GM23338 (cell line): ENCODE measurements at regions not wholly inside any gene's neighbourhood (a gene's known extent, or its start where the extent isn't known, plus 50 kb on each side); places are given as distances from the start of the nearest gene placed in this dataset.

Experiments
- ATAC-seq: fragments of 200-7000 bp; cut with Tn5 transposase; 3 replicates; pipeline ENCODE4 v1.9.1; 2020
- DNase-seq: peaks from one replicate; pipeline ENCODE4 v3.0.0-alpha.2; 2015; ENCODE audit warnings: low spot score
- H2AFZ ChIP-seq: fragments of 200-600 bp; sonication (generic); 2 replicates; pipeline ENCODE4 v1.8.0; 2016; ENCODE audit warnings: antibody characterized with exemption, mild to moderate bottlenecking, moderate library complexity
- H3F3A ChIP-seq: fragments of 200-600 bp; sonication (generic); replicated peaks from 2 replicates; pipeline ENCODE4 v1.8.0; 2017; ENCODE audit warnings: antibody characterized with exemption, mixed run types, low read depth
- H3K27ac ChIP-seq: fragments of 200-600 bp; sonication (generic); 2 replicates; pipeline ENCODE4 v1.6.1; 2016; ENCODE audit warnings: low read depth
- H3K27me3 ChIP-seq: fragments of 200-600 bp; sonication (generic); 2 replicates; pipeline ENCODE4 v1.8.0; 2016; ENCODE audit warnings: mild to moderate bottlenecking, mixed run types, moderate library complexity; ENCODE audit not compliant: insufficient read depth
- H3K36me3 ChIP-seq: fragments of 200-600 bp; sonication (generic); 2 replicates; pipeline ENCODE4 v1.8.0; 2016; ENCODE audit warnings: mild to moderate bottlenecking; ENCODE audit not compliant: insufficient read depth
- H3K4me1 ChIP-seq: fragments of 200-600 bp; sonication (generic); 2 replicates; pipeline ENCODE4 v1.8.0; 2016; ENCODE audit warnings: mild to moderate bottlenecking, moderate library complexity; ENCODE audit not compliant: insufficient read depth
- H3K4me2 ChIP-seq: fragments of 200-600 bp; sonication (generic); 2 replicates; pipeline ENCODE4 v1.7.1; 2017; ENCODE audit warnings: mixed run types
- H3K4me3 ChIP-seq: fragments of 200-600 bp; sonication (generic); 2 replicates; pipeline ENCODE4 v1.6.1; 2016; ENCODE audit warnings: mixed run types
- H3K79me2 ChIP-seq: fragments of 200-600 bp; sonication (generic); replicated peaks from 2 replicates; pipeline ENCODE4 v1.8.0; 2017; ENCODE audit warnings: mild to moderate bottlenecking; ENCODE audit not compliant: insufficient read depth
- H3K9me2 ChIP-seq: fragments of 200-600 bp; sonication (generic); 2 replicates; pipeline ENCODE4 v1.8.0; 2017; ENCODE audit not compliant: insufficient read depth
- H4K20me1 ChIP-seq: fragments of 200-600 bp; sonication (generic); replicated peaks from 2 replicates; pipeline ENCODE4 v1.8.0; 2017; ENCODE audit warnings: mild to moderate bottlenecking; ENCODE audit not compliant: insufficient read depth
- H3K27ac Mint-ChIP-seq: 2 replicates; pipeline ENCODE4 v1.8.0; 2020; ENCODE audit warnings: inconsistent platforms, mild to moderate bottlenecking, moderate library complexity, mixed read lengths
- H3K27me3 Mint-ChIP-seq: 3 replicates; pipeline ENCODE4 v1.8.0; 2022; ENCODE audit warnings: low read depth, mild to moderate bottlenecking, moderate library complexity, mixed read lengths, inconsistent platforms; ENCODE audit not compliant: insufficient read depth, poor library complexity
- H3K36me3 Mint-ChIP-seq: 3 replicates; pipeline ENCODE4 v1.8.0; 2021; ENCODE audit warnings: low read depth, mild to moderate bottlenecking, inconsistent platforms, moderate library complexity, mixed read lengths
- H3K4me1 Mint-ChIP-seq: 3 replicates; pipeline ENCODE4 v1.8.0; 2020; ENCODE audit warnings: mild to moderate bottlenecking, inconsistent platforms, mixed read lengths
- H3K4me3 Mint-ChIP-seq: 3 replicates; pipeline ENCODE4 v1.8.0; 2021; ENCODE audit warnings: moderate library complexity, mild to moderate bottlenecking, inconsistent platforms, mixed read lengths
- H3K9me3 Mint-ChIP-seq: 3 replicates; pipeline ENCODE4 v1.8.0; 2020; ENCODE audit warnings: moderate library complexity, mild to moderate bottlenecking, inconsistent platforms, mixed read lengths
- CTCF ChIP-seq, 2 experiments: fragments of 200-600 bp in 1 of 2; sonication (generic) in 1 of 2; conservative IDR thresholded peaks; 2 replicates each; pipeline versions ENCODE4 v1.5.1 to v1.6.1; 2016 to 2017; ENCODE audit warnings: antibody characterized with exemption in 2 of 2, low read depth in 2 of 2, mild to moderate bottlenecking in 2 of 2, moderate library complexity in 1 of 2
- EZH2 ChIP-seq: fragments of 200-600 bp; sonication (generic); IDR thresholded peaks from one replicate; pipeline ENCODE4 v1.8.0; 2017; ENCODE audit warnings: antibody characterized with exemption, mild to moderate bottlenecking, low read depth; ENCODE audit not compliant: unreplicated experiment
- EZH2phosphoT487 ChIP-seq: fragments of 200-600 bp; sonication (generic); IDR thresholded peaks from one replicate; pipeline ENCODE4 v1.8.1; 2018; ENCODE audit warnings: antibody characterized with exemption; ENCODE audit not compliant: unreplicated experiment
- NANOG ChIP-seq: IDR thresholded peaks from 2 replicates; pipeline ENCODE4 v1.6.1; 2016; ENCODE audit warnings: antibody characterized with exemption, borderline replicate concordance
- POLR2AphosphoS5 ChIP-seq: IDR thresholded peaks from 2 replicates; pipeline ENCODE4 v1.6.1; 2016; ENCODE audit warnings: antibody characterized with exemption, low read depth
- ZNF114 ChIP-seq: fragments of 250-450 bp; sonication (Bioruptor Pico); IDR thresholded peaks from 2 replicates; pipeline ENCODE4 v1.5.0; 2020; ENCODE audit warnings: mild to moderate bottlenecking, moderate library complexity
- TF ChIP-seq, protein P1 (sequence below): IDR thresholded peaks from 2 replicates; pipeline ENCODE4 v1.6.1; 2016; ENCODE audit warnings: antibody characterized with exemption
- TF ChIP-seq, protein P2 (sequence below): IDR thresholded peaks from one replicate; pipeline ENCODE4 v1.6.1; 2018; ENCODE audit warnings: antibody characterized with exemption; ENCODE audit not compliant: unreplicated experiment
- TF ChIP-seq, protein P3 (sequence below): fragments of 250-450 bp; sonication (Bioruptor Pico); IDR thresholded peaks from 2 replicates; pipeline ENCODE4 v1.5.0; 2020; ENCODE audit warnings: mild to moderate bottlenecking, moderate library complexity

- H3K27me3 Mint-ChIP-seq: no peaks in the 10 kb centered on the region
- Histone ChIP-seq H3K4me3 (no peak overlapping the region), H3F3A (no peaks in the 10 kb centered on the region), H4K20me1 (no peaks in the 10 kb centered on the region), H3K27me3 (no peaks in the 10 kb centered on the region), H2AFZ (no peak overlapping the region), H3K9me2 (0 out of 2 replicates have a peak, but pooled peaks cover 10% of the 10 kb centered on the region), H3K79me2 (no peaks in the 10 kb centered on the region), H3K27ac (peak overlapping the region; percentile 90), H3K36me3 (no peaks in the 10 kb centered on the region), H3K4me1 (peaks cover 23% of the 10 kb centered on the region), H3K4me2 (peak overlapping the region; percentile 19; the same call in 1 of the 2 replicates)
- H3K4me3 Mint-ChIP-seq: no peak overlapping the region
- peaks cover 3% of the 10 kb centered on the region; the same call in 1 of the 3 replicates for H3K36me3 Mint-ChIP-seq
- no peak overlapping the region; the same call in 1 of the 2 replicates for H3K27ac Mint-ChIP-seq
- peak; percentile 39 for DNase-seq
- TF ChIP-seq, protein P1, sequence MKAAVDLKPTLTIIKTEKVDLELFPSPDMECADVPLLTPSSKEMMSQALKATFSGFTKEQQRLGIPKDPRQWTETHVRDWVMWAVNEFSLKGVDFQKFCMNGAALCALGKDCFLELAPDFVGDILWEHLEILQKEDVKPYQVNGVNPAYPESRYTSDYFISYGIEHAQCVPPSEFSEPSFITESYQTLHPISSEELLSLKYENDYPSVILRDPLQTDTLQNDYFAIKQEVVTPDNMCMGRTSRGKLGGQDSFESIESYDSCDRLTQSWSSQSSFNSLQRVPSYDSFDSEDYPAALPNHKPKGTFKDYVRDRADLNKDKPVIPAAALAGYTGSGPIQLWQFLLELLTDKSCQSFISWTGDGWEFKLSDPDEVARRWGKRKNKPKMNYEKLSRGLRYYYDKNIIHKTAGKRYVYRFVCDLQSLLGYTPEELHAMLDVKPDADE: no peak
- no peak for TF ChIP-seq POLR2AphosphoS5
- TF ChIP-seq, protein P2, sequence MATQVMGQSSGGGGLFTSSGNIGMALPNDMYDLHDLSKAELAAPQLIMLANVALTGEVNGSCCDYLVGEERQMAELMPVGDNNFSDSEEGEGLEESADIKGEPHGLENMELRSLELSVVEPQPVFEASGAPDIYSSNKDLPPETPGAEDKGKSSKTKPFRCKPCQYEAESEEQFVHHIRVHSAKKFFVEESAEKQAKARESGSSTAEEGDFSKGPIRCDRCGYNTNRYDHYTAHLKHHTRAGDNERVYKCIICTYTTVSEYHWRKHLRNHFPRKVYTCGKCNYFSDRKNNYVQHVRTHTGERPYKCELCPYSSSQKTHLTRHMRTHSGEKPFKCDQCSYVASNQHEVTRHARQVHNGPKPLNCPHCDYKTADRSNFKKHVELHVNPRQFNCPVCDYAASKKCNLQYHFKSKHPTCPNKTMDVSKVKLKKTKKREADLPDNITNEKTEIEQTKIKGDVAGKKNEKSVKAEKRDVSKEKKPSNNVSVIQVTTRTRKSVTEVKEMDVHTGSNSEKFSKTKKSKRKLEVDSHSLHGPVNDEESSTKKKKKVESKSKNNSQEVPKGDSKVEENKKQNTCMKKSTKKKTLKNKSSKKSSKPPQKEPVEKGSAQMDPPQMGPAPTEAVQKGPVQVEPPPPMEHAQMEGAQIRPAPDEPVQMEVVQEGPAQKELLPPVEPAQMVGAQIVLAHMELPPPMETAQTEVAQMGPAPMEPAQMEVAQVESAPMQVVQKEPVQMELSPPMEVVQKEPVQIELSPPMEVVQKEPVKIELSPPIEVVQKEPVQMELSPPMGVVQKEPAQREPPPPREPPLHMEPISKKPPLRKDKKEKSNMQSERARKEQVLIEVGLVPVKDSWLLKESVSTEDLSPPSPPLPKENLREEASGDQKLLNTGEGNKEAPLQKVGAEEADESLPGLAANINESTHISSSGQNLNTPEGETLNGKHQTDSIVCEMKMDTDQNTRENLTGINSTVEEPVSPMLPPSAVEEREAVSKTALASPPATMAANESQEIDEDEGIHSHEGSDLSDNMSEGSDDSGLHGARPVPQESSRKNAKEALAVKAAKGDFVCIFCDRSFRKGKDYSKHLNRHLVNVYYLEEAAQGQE: no peak
- TF ChIP-seq, protein P3, sequence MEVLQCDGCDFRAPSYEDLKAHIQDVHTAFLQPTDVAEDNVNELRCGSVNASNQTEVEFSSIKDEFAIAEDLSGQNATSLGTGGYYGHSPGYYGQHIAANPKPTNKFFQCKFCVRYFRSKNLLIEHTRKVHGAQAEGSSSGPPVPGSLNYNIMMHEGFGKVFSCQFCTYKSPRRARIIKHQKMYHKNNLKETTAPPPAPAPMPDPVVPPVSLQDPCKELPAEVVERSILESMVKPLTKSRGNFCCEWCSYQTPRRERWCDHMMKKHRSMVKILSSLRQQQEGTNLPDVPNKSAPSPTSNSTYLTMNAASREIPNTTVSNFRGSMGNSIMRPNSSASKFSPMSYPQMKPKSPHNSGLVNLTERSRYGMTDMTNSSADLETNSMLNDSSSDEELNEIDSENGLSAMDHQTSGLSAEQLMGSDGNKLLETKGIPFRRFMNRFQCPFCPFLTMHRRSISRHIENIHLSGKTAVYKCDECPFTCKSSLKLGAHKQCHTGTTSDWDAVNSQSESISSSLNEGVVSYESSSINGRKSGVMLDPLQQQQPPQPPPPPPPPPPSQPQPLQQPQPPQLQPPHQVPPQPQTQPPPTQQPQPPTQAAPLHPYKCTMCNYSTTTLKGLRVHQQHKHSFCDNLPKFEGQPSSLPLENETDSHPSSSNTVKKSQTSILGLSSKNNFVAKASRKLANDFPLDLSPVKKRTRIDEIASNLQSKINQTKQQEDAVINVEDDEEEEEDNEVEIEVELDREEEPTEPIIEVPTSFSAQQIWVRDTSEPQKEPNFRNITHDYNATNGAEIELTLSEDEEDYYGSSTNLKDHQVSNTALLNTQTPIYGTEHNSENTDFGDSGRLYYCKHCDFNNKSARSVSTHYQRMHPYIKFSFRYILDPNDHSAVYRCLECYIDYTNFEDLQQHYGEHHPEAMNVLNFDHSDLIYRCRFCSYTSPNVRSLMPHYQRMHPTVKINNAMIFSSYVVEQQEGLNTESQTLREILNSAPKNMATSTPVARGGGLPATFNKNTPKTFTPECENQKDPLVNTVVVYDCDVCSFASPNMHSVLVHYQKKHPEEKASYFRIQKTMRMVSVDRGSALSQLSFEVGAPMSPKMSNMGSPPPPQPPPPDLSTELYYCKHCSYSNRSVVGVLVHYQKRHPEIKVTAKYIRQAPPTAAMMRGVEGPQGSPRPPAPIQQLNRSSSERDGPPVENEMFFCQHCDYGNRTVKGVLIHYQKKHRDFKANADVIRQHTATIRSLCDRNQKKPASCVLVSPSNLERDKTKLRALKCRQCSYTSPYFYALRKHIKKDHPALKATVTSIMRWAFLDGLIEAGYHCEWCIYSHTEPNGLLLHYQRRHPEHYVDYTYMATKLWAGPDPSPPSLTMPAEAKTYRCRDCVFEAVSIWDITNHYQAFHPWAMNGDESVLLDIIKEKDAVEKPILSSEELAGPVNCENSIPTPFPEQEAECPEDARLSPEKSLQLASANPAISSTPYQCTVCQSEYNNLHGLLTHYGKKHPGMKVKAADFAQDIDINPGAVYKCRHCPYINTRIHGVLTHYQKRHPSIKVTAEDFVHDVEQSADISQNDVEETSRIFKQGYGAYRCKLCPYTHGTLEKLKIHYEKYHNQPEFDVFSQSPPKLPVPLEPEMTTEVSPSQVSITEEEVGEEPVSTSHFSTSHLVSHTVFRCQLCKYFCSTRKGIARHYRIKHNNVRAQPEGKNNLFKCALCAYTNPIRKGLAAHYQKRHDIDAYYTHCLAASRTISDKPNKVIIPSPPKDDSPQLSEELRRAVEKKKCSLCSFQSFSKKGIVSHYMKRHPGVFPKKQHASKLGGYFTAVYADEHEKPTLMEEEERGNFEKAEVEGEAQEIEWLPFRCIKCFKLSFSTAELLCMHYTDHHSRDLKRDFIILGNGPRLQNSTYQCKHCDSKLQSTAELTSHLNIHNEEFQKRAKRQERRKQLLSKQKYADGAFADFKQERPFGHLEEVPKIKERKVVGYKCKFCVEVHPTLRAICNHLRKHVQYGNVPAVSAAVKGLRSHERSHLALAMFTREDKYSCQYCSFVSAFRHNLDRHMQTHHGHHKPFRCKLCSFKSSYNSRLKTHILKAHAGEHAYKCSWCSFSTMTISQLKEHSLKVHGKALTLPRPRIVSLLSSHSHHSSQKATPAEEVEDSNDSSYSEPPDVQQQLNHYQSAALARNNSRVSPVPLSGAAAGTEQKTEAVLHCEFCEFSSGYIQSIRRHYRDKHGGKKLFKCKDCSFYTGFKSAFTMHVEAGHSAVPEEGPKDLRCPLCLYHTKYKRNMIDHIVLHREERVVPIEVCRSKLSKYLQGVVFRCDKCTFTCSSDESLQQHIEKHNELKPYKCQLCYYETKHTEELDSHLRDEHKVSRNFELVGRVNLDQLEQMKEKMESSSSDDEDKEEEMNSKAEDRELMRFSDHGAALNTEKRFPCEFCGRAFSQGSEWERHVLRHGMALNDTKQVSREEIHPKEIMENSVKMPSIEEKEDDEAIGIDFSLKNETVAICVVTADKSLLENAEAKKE (CRISPR knock-in tag): no peak
- TF ChIP-seq CTCF (conservative IDR thresholded peaks at IDR 0.05; ENCODE audit: low read depth in 2 of 2): no peak; a peak in 1 of 4 replicates
- no peak for TF ChIP-seq EZH2
- TF ChIP-seq NANOG: no peak
- TF ChIP-seq EZH2phosphoT487: no peak
- TF ChIP-seq ZNF114 (CRISPR knock-in tag): no peak
- no peaks in the 10 kb centered on the region; the same call in 2 of the 3 replicates for H3K9me3 Mint-ChIP-seq
- peak; percentile 93 for ATAC-seq
- H3K4me1 Mint-ChIP-seq: peaks cover 10% of the 10 kb centered on the region
These were observed 97.3 kb downstream of the PPP1R2C start for GRCh38 chrX:42680666-42681065.
